ENCODE measurements at regions not wholly inside any gene's neighbourhood (a gene's known extent, or its start where the extent isn't known, plus 50 kb on each side); places are given as distances from the start of the nearest gene placed in this dataset.
"Not testable (repeated sequence)": the region's sequence is repeated elsewhere in the genome, so short reads cannot be mapped to it uniquely, and the experiment has no call there.

DNA sequence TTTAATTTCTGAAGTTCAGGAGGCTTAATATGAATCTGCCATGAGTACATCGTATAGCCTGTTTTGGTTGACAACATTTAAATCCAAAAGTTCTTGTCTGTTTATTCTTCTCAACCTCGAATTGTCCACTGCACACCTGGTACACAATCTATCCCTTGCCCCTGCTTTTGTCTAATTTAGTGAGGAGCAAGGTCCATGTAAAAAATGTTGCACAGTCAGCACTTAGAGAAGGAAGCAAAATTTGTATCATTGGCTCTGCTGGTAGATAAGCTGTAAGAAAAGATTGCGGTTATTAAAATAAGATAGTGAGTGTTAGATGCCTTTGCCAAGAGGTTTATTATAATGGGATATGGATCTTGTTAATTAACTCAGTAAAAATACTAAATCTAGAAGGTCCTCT is 761.5 kb downstream of the RAPGEF2 start:
- TF ChIP-seq, protein P1, sequence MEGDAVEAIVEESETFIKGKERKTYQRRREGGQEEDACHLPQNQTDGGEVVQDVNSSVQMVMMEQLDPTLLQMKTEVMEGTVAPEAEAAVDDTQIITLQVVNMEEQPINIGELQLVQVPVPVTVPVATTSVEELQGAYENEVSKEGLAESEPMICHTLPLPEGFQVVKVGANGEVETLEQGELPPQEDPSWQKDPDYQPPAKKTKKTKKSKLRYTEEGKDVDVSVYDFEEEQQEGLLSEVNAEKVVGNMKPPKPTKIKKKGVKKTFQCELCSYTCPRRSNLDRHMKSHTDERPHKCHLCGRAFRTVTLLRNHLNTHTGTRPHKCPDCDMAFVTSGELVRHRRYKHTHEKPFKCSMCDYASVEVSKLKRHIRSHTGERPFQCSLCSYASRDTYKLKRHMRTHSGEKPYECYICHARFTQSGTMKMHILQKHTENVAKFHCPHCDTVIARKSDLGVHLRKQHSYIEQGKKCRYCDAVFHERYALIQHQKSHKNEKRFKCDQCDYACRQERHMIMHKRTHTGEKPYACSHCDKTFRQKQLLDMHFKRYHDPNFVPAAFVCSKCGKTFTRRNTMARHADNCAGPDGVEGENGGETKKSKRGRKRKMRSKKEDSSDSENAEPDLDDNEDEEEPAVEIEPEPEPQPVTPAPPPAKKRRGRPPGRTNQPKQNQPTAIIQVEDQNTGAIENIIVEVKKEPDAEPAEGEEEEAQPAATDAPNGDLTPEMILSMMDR (conservative IDR thresholded peaks at IDR 0.05) = no peak
- no peak overlapping the region for H3K27ac ChIP-seq

DNA sequence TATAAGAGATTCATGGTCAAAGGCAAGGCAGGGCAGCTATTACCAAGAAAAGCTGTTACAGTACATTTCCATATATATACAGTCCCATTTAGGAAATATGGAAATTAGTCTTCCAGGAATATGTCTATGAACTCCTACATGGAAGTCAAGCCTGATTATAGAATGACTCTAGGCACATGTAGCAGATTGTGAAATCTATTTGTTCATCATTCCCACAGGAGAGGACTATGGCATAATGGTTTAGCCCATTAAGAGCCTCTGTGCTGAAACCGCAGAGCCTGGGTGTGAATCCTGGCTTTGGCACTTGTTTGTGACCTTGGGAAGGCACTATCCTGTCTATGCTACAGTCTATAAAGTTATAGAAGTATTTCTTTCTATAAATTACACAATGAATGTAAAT is 764.8 kb downstream of the RAPGEF2 start:
- H3K27ac ChIP-seq = no peak overlapping the region
- TF ChIP-seq, protein P1 (conservative IDR thresholded peaks at IDR 0.05) = no peak

DNA sequence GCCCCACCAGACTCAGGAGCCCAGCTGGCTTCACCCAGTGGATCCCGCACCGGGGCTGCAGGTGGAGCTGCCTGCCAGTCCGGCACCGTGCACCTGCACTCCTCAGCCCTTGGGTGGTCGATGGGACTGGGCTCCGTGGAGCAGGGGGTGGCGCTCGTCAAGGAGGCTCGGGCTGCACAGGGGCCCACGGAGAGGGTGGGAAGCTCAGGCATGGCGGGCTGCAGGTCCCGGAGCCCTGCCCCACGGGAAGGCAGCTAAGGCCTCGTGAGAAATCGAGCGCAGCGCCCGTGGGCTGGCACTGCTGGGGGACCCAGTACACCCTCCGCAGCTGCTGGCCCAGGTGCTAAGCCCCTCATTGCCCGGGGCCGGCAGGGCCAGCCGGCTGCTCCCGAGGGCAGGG is 766.1 kb downstream of the RAPGEF2 start:
- not testable (repeated sequence) for H3K27ac ChIP-seq

DNA sequence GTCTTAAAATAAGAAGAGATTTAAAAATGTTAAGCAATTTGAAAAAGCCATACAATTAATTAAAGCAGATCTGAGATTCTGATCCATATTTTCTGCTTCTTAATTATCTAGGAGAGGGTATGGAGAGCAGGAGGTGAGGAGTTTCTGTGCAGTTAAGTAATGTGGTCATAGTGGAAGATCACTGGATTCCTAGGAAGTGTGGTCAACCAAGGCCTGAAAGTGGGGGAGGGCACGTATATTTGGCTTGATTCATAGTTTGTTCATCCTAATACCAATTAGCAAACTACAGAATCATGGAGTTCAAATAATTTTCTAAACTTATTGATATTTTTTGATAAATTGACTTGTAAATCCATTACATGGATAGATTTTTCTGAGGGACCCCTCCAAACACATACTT is 768.3 kb downstream of the RAPGEF2 start:
- TF ChIP-seq, protein P1 (conservative IDR thresholded peaks at IDR 0.05) = no peak
- no peak overlapping the region for H3K27ac ChIP-seq

DNA sequence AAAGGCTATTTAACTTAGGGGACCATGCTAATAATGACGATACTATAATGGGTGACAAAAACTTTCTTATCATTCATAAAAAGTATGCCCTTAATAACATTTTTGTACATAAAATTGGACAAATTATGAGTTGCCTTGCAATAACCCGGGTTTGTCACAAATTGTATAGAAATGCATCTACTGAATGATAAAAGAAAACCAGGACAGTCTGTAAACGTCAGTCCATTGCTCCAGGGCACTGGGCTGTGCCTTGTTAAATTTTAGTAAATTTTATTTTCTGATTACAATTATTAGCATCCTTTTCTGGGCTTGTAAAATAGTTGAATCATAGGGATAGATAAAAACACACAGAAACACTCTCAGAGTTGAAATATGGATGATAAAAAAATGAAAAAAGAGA is 778.3 kb downstream of the RAPGEF2 start:
- no peak overlapping the region for H3K27ac ChIP-seq
- TF ChIP-seq, protein P1 (conservative IDR thresholded peaks at IDR 0.05) = no peak

DNA sequence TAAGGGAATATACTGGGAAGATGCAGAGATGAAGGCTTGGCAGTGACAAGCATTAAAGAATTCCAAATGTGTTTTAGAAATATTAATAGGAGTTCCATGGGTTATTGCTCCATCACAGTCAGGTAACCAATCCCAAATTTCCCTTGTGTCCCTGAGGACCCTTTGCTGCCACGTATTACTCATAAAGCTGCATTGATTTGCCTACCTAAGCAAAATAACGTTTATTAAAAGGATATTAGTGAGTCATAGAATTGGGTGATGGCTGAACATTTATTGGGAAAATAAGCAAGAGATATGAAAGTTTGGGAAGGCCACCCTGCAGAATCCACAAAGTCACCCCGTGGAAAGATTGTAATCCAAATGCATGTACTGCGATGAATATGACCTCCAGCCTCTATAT is 782.1 kb downstream of the RAPGEF2 start:
- TF ChIP-seq, protein P1 (conservative IDR thresholded peaks at IDR 0.05) = no peak

DNA sequence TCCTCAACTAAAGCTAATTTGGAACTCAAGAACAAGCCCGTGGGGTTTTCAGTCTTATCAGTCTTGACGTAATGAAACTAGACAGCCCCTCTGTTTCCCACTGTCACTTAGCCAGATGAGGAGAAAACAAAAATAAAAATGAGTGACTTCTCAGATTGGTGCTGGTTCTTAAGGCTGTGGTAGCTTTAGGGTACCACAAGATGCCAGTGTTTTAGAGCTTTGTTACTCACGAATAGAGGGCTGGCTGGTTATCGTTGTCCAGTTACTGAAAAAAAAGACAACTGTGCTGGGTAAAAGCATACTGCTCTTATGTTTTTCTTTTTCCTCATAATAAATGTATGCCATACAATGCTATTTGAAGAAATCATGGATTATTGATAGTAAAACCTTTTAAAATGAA is 796.7 kb downstream of the RAPGEF2 start:
- no peak overlapping the region for H3K27ac ChIP-seq
- TF ChIP-seq, protein P1 (conservative IDR thresholded peaks at IDR 0.05) = no peak

More for the DNA sequence above, 782.1 kb downstream of the RAPGEF2 start:
- no peak overlapping the region for H3K27ac ChIP-seq

DNA sequence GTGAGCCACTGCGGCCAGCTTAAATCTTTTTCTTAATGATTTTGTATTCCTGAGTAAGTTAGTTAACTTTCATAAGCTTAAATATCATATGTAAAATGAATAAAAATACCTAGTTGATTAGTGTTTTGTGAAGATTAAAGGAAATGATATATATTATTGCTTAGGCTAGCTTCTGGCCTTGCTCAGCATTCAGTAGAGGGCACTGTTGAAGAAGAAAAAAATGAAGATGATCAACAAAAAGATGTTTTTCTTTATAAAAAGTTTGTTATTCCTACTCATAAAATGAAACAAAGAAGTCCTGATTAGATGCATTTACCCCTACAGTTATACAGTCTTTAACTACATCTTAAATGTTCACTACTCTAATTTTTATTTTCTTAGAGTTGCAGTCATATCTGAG is 797.7 kb downstream of the RAPGEF2 start:
- TF ChIP-seq, protein P1 (conservative IDR thresholded peaks at IDR 0.05) = peak; percentile 39
- no peak overlapping the region for H3K27ac ChIP-seq
